Fibroblast of mammary gland (primary cell): ENCODE measurements at regions not wholly inside any gene's neighbourhood (a gene's known extent, or its start where the extent isn't known, plus 50 kb on each side); places are given as distances from the start of the nearest gene placed in this dataset.

Experiments
- DNase-seq: peaks from one replicate; pipeline ENCODE4 v3.0.0-alpha.2; 2010; ENCODE audit warnings: low read depth
- H3K4me3 ChIP-seq: 2 replicates; pipeline ENCODE4 v1.5.1; 2011; ENCODE audit warnings: low read depth, mild to moderate bottlenecking, low read length, moderate library complexity; ENCODE audit not compliant: control insufficient read depth
- CTCF ChIP-seq: conservative IDR thresholded peaks from 2 replicates; pipeline ENCODE4 v1.5.1; 2011; ENCODE audit warnings: low read depth, low read length, inconsistent platforms; ENCODE audit not compliant: control insufficient read depth, insufficient read depth

- TF ChIP-seq CTCF, result no peak
- no peak for DNase-seq
- H3K4me3 ChIP-seq, result no peak overlapping the region
Measured at GRCh38 chr13:73948848-73949529, 185.2 kb downstream of the KLF12 start.

GRCh38 chr13:73945871-73946270 lies 188.3 kb downstream of the KLF12 start:
- peak; percentile 25 for DNase-seq
- TF ChIP-seq CTCF, result no peak
- H3K4me3 ChIP-seq, result no peak overlapping the region

DNA sequence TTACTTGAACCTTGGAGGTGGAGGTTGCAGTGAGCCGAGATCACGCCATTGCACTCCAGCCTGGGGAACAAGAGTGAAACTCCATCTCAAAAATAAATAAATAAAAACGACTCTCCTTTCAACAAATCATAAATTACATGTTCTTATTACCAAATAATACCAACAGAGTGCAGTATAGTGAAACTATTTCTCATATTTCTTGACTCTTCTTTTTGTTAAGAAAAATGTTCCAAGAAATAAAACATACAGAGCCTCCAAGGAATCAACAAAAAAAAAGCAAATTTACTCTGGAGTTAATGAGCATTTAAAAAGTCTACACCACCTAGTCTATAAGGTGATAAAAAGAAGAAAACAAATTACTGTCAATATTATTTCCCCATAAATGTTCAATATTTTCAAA lies 188.8 kb downstream of the KLF12 start:
- H3K4me3 ChIP-seq, result no peak overlapping the region
- peak; percentile 25 for DNase-seq
- no peak for TF ChIP-seq CTCF

GRCh38 chr13:73943965-73944233 lies 190.3 kb downstream of the KLF12 start:
- H3K4me3 ChIP-seq, result no peak overlapping the region
- TF ChIP-seq CTCF, result no peak
- DNase-seq, result no peak

GRCh38 chr13:73943137-73943964 lies 190.9 kb downstream of the KLF12 start:
- no peak for TF ChIP-seq CTCF
- no peak overlapping the region for H3K4me3 ChIP-seq
- peak; percentile 10 for DNase-seq

- DNase-seq, result no peak
- TF ChIP-seq CTCF, result no peak
Measured at GRCh38 chr13:73941752-73942151, 192.5 kb downstream of the KLF12 start.

More at GRCh38 chr13:73941752-73942151, 192.5 kb downstream of the KLF12 start:
- no peak overlapping the region for H3K4me3 ChIP-seq
